HepG2 (cell line): ENCODE measurements at regions not wholly inside any gene's neighbourhood (a gene's known extent, or its start where the extent isn't known, plus 50 kb on each side); places are given as distances from the start of the nearest gene placed in this dataset.

Experiments used
- ATAC-seq: fragments of 200-7000 bp; cut with Tn5 transposase; 3 replicates; pipeline ENCODE4 v1.9.1; 2020; ENCODE audit warnings: mild to moderate bottlenecking, moderate library complexity
- BruUV-seq: library from RNA; stranded (reverse); fragments of 400-500 nt; replicated peaks from 2 replicates; lab custom pipeline; 2021; lab: Mats Ljungman, UMichigan
- CTCF ChIA-PET: fragments of 300-600 bp; formaldehyde crosslinking; extraction: SDS; loops from one replicate; lab custom pipeline; 2021; ENCODE audit warnings: low total read pairs, inconsistent platforms, low intra/inter-chr PET ratio; lab: Yijun Ruan, JAX
- POLR2A ChIA-PET: fragments of 350-600 bp; sonication (Branson Sonifier 250); formaldehyde crosslinking; loops from one replicate; lab custom pipeline; 2020; ENCODE audit warnings: antibody characterized with exemption, inconsistent platforms; lab: Yijun Ruan, JAX
- DNase-seq: peaks from one replicate; pipeline ENCODE4 v3.0.0-alpha.2; 2015; ENCODE audit warnings: low spot score
- FAIRE-seq: peaks from 3 replicates; lab custom pipeline; 2011; peaks lifted over from hg19 to GRCh38; lab: Jason Lieb, UNC
- H2AFZ ChIP-seq: one replicate; pipeline ENCODE4 v1.6.1; 2011; ENCODE audit warnings: low read length, inconsistent platforms
- H3K27ac ChIP-seq: fragments of 300-600 bp; 3 replicates; pipeline ENCODE4 v1.8.0; 2011; ENCODE audit warnings: mixed run types, mild to moderate bottlenecking, mixed read lengths, low read length, inconsistent platforms; ENCODE audit not compliant: insufficient read depth; ENCODE audit errors: extremely low read length
- H3K27me3 ChIP-seq, 2 experiments: fragments of 200-600 bp in 1 of 2; 2 replicates in 1 of 2; 3 replicates in 1 of 2; pipeline versions ENCODE4 v1.6.0 to v1.8.0; 2011; ENCODE audit warnings: low read length in 2 of 2, mild to moderate bottlenecking in 2 of 2, moderate library complexity in 2 of 2, inconsistent platforms in 1 of 2; ENCODE audit not compliant: insufficient read depth in 2 of 2, control insufficient read depth in 1 of 2
- H3K36me3 ChIP-seq, 2 experiments: fragments of 200-600 bp in 1 of 2; replicated peaks in 1 of 2; 2 replicates in 1 of 2; 3 replicates in 1 of 2; pipeline versions ENCODE4 v1.5.1 to v1.8.0; 2011; ENCODE audit warnings: low read length in 2 of 2, inconsistent platforms in 1 of 2; ENCODE audit not compliant: insufficient read depth in 2 of 2, control insufficient read depth in 1 of 2
- H3K4me1 ChIP-seq: 2 replicates; pipeline ENCODE4 v1.5.1; 2012; ENCODE audit warnings: low read length, inconsistent platforms; ENCODE audit not compliant: insufficient read depth
- H3K4me2 ChIP-seq: 2 replicates; pipeline ENCODE4 v1.6.0; 2011; ENCODE audit warnings: low read depth, low read length, inconsistent platforms
- H3K4me3 ChIP-seq, 3 experiments: fragments of 200-600 bp in 1 of 3; sonication (generic), shearing (Covaris generic) in 1 of 3; replicated peaks in 1 of 3; 2 replicates each; pipeline ENCODE4 v1.5.1; 2011 to 2016; ENCODE audit warnings: low read length in 3 of 3, inconsistent platforms in 2 of 3, low read depth in 2 of 3, mild to moderate bottlenecking in 2 of 3, control low read depth in 1 of 3, mixed read lengths in 1 of 3; ENCODE audit not compliant: insufficient read depth in 1 of 3
- H3K79me2 ChIP-seq: one replicate; pipeline ENCODE4 v1.6.1; 2011; ENCODE audit warnings: low read length, inconsistent platforms; ENCODE audit not compliant: insufficient read depth
- H3K9ac ChIP-seq: 2 replicates; pipeline ENCODE4 v1.6.0; 2011; ENCODE audit warnings: mild to moderate bottlenecking, low read depth, low read length, inconsistent platforms; ENCODE audit not compliant: insufficient read depth
- H3K9me3 ChIP-seq: 2 replicates; pipeline ENCODE4 v1.5.1; 2012; ENCODE audit warnings: mild to moderate bottlenecking, low read length
- H4K20me1 ChIP-seq: 2 replicates; pipeline ENCODE4 v1.6.0; 2011; ENCODE audit warnings: inconsistent platforms, mild to moderate bottlenecking, low read length, moderate library complexity; ENCODE audit not compliant: insufficient read depth
- ARID3A ChIP-seq: IDR thresholded peaks from 2 replicates; pipeline ENCODE4 v1.6.1; 2012; ENCODE audit warnings: low read depth, low read length, improper control_type of control experiment
- BCL6 ChIP-seq: IDR thresholded peaks from 2 replicates; pipeline ENCODE4 v1.6.1; 2016; ENCODE audit warnings: missing genetic modification reagents, missing compliant biosample characterization
- GTF3A ChIP-seq: sonication (generic); formaldehyde crosslinking; conservative IDR thresholded peaks from 2 replicates; pipeline ENCODE4 v1.4.0; 2020; ENCODE audit warnings: mild to moderate bottlenecking, missing genetic modification reagents
- JUN ChIP-seq: sonication (generic); formaldehyde crosslinking; IDR thresholded peaks from 2 replicates; pipeline ENCODE4 v1.4.0; 2020; ENCODE audit warnings: mild to moderate bottlenecking, missing genetic modification reagents
- MED8 ChIP-seq: sonication (generic); formaldehyde crosslinking; IDR thresholded peaks from 2 replicates; pipeline ENCODE4 v1.8.1; 2023; ENCODE audit warnings: mild to moderate bottlenecking, missing genetic modification reagents; ENCODE audit not compliant: insufficient replicate concordance
- NFIB ChIP-seq: sonication (generic); formaldehyde crosslinking; IDR thresholded peaks from 2 replicates; pipeline ENCODE4 v1.9.0; 2021; ENCODE audit warnings: missing genetic modification reagents, mild to moderate bottlenecking, borderline replicate concordance
- NR2C2 ChIP-seq: sonication (generic); formaldehyde crosslinking; IDR thresholded peaks from 2 replicates; pipeline ENCODE4 v1.4.0; 2020; ENCODE audit warnings: missing genetic modification reagents, mild to moderate bottlenecking, moderate library complexity, borderline replicate concordance
- NR2F2 ChIP-seq: IDR thresholded peaks from 2 replicates; pipeline ENCODE4 v1.6.1; 2012; ENCODE audit warnings: low read depth, inconsistent platforms, borderline replicate concordance
- SKI ChIP-seq: fragments of 450-650 bp; IDR thresholded peaks from one replicate; pipeline ENCODE4 v1.6.1; 2018; ENCODE audit warnings: mild to moderate bottlenecking; ENCODE audit not compliant: partially characterized antibody
- SNAPC4 ChIP-seq: sonication (generic); formaldehyde crosslinking; IDR thresholded peaks from 2 replicates; pipeline ENCODE4 v1.4.0; 2020; ENCODE audit warnings: mild to moderate bottlenecking, missing genetic modification reagents
- ZBTB3 ChIP-seq: sonication (generic); formaldehyde crosslinking; IDR thresholded peaks from 2 replicates; pipeline ENCODE4 v1.4.0; 2020; ENCODE audit warnings: low read depth, mild to moderate bottlenecking, moderate library complexity, missing genetic modification reagents, borderline replicate concordance
- ZFP90 ChIP-seq: sonication (generic); formaldehyde crosslinking; IDR thresholded peaks from 2 replicates; pipeline ENCODE4 v1.8.0; 2022; ENCODE audit warnings: missing genetic modification reagents, mild to moderate bottlenecking, inconsistent platforms, borderline replicate concordance
- ZKSCAN5 ChIP-seq: sonication (generic); formaldehyde crosslinking; IDR thresholded peaks from 2 replicates; pipeline ENCODE4 v1.5.1; 2020; ENCODE audit warnings: mild to moderate bottlenecking, missing genetic modification reagents
- ZNF3 ChIP-seq: IDR thresholded peaks from 2 replicates; pipeline ENCODE4 v1.7.0; 2017; ENCODE audit warnings: inconsistent platforms
- ZNF576 ChIP-seq: sonication (generic); formaldehyde crosslinking; IDR thresholded peaks from 2 replicates; pipeline ENCODE4 v1.4.0; 2020; ENCODE audit warnings: mild to moderate bottlenecking, missing genetic modification reagents
- ZNF616 ChIP-seq: sonication (generic); formaldehyde crosslinking; IDR thresholded peaks from 2 replicates; pipeline ENCODE4 v1.5.0; 2020; ENCODE audit warnings: low read depth, mild to moderate bottlenecking, missing genetic modification reagents
- ZNF709 ChIP-seq: sonication (generic); formaldehyde crosslinking; IDR thresholded peaks from 2 replicates; pipeline ENCODE4 v1.5.0; 2020; ENCODE audit warnings: mild to moderate bottlenecking, missing genetic modification reagents
- ZNF766 ChIP-seq: sonication (generic); formaldehyde crosslinking; IDR thresholded peaks from 2 replicates; pipeline ENCODE4 v1.5.0; 2020; ENCODE audit warnings: missing genetic modification reagents, borderline replicate concordance
- WGBS: methylation state at CpG from one replicate; pipeline ENCODE4 v1.1.6; 2017; ENCODE audit warnings: low lambda C conversion rate; 5-methylcytosine and 5-hydroxymethylcytosine counted together
- in situ Hi-C: cut with HindIII; loops from 2 replicates; pipeline ENCODE4 v1.10.0; 2017; ENCODE audit warnings: low pct_unique_long_range_greater_than_20kb; ENCODE audit not compliant: extremely low pct_ligation_motif_present
- intact Hi-C: fragments of 100-400 bp; cut with micrococcal nuclease; formaldehyde crosslinking; loops from one replicate; pipeline ENCODE4 v1.10.0; 2022; ENCODE audit not compliant: unreplicated experiment

GRCh38 chr12:4830556-4831210 is 79.0 kb upstream of the KCNA1 start:
- H3K9me3 ChIP-seq = no peaks in the 10 kb centered on the region; the same call in 1 of the 2 replicates
- no peak for DNase-seq
- H3K9ac ChIP-seq = no peak overlapping the region
- TF ChIP-seq ARID3A (no peak), MED8 (CRISPR knock-in tag) (no peak), ZNF766 (no peak), ZFP90 (CRISPR knock-in tag) (no peak), ZBTB3 (CRISPR knock-in tag) (no peak), BCL6 (CRISPR knock-in tag) (no peak), ZNF576 (CRISPR knock-in tag) (no peak), GTF3A (CRISPR knock-in tag) (no peak), NR2C2 (no peak), SKI (no peak), ZNF709 (no peak), SNAPC4 (CRISPR knock-in tag) (no peak), ZNF616 (CRISPR knock-in tag) (no peak), ZKSCAN5 (no peak), NR2F2 (no peak), ZNF3 (CRISPR knock-in tag) (no peak), NFIB (CRISPR knock-in tag) (no peak), JUN (CRISPR knock-in tag) (no peak)
- WGBS = 40% methylated on average over 15 of the region's 18 CpGs
- H3K27me3 ChIP-seq = peaks cover 1 to 31% of the 10 kb centered on the region in 2 experiments; a peak in 3 of 5 replicates
- BruUV-seq = no TSS peak
- in situ Hi-C loops = no loop called here
- H4K20me1 ChIP-seq = no peaks in the 10 kb centered on the region
- no peak overlapping the region for H3K4me3 ChIP-seq
- H3K36me3 ChIP-seq = no peaks in the 10 kb centered on the region
- H2AFZ ChIP-seq = no peak overlapping the region
- H3K27ac ChIP-seq = no peak overlapping the region
- POLR2A ChIA-PET = no interaction called here
- H3K4me1 ChIP-seq = no peaks in the 10 kb centered on the region
- intact Hi-C loops = no loop called here
- no peak overlapping the region for H3K4me2 ChIP-seq
- CTCF ChIA-PET = no interaction called here
- FAIRE-seq = no peak
- ATAC-seq = no peak
- no peaks in the 10 kb centered on the region for H3K79me2 ChIP-seq
